ENCODE measurements at regions not wholly inside any gene's neighbourhood (a gene's known extent, or its start where the extent isn't known, plus 50 kb on each side); places are given as distances from the start of the nearest gene placed in this dataset.

DNA sequence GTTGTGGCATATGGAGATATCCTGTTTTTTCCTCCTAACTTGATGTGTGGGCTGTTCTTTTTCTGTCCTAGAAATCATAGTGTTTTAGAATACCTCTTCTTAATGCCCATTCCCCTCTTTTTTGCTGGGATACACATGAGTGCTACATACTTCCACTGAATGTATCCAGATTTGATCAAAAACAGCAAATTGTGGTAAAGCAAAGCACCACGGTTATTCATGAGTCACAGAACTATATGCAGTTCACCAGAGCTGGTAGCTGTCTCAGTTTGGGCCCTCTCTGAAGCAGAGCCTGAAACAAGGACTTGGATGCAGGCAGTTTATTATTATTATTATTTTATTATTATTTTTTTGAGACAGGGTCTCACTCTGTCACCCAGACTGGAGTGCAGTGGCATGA is 69.9 kb upstream of the CTLA4 start:
- WGBS, 5 donors, result 81 to 91% (median 88%) methylated on average over 1 of the region's 1 CpG
- intact Hi-C loops (cut with DNase I; ENCODE audit: low total_unique reads), result no loop called here
- H3K4me3 ChIP-seq, result no peak overlapping the region
- TF ChIP-seq CTCF (IDR thresholded peaks at IDR 0.05 in 8 of 11, conservative IDR thresholded peaks at IDR 0.05 in 3 of 11) (no peak), POLR2AphosphoS5 (IDR thresholded peaks at IDR 0.05) (no peak), POLR2A (IDR thresholded peaks at IDR 0.05) (no peak)
- peaks cover 0 to 20% (median 2%) of the 10 kb centered on the region in 6 donors for H3K4me1 ChIP-seq
- H3K27ac ChIP-seq, result no peak overlapping the region
- DNase-seq, result no peak
- H3K9me3 ChIP-seq, result peaks cover 0 to 17% (median 9%) of the 10 kb centered on the region in 8 donors
- no peaks in the 10 kb centered on the region for H3K36me3 ChIP-seq
- no peaks in the 10 kb centered on the region for H3K27me3 ChIP-seq (replicated peaks in 1 of 7)

DNA sequence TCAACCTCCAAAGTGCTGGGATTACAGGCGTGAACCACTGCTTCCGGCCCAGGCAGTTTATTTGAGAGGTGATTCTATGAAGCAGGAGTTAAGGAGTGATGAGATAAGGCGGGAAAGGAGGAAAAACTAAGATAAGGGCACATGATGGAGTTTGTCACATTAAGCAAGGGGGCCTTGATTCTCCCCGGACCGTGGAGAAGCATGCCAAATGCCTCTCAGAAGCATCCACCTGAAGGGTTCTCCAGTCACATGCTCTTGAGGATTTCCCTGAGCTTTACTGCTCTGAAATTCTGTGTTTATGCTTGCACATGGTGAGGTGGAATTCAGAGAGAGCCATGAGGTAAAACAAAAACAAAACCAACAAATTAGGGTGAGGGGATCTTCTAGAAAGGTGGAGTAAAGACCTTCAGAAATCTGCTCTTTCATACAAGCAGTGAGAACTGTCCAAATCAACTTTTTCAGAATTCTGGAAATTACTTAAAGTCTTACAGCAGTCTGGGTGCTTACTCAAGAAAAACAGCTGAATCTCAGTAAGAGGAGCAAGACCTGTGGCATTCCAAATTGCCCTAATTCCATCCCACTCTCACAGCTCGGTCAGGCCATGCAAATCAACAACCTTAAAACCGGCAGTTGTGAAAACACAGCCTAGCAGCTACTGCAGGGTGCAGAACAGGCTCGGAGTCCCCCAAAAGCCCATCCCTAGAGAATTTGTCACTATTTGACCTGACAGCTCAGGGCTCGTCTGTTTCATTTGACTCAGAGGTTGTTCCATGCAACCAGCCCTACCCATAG is 69.1 kb upstream of the CTLA4 start:
- no peak for DNase-seq
- intact Hi-C loops (cut with DNase I; ENCODE audit: low total_unique reads), result no loop called here
- Histone ChIP-seq H3K4me3 (no peak overlapping the region), H3K27me3 (replicated peaks in 1 of 7) (no peaks in the 10 kb centered on the region), H3K27ac (peak overlapping the region in 3 of 8 donors; percentile 35 to 57 (median 51)), H3K9me3 (peaks cover 0 to 17% (median 9%) of the 10 kb centered on the region in 8 donors), H3K36me3 (no peaks in the 10 kb centered on the region), H3K4me1 (peaks cover 0 to 26% (median 2%) of the 10 kb centered on the region in 6 donors)
- TF ChIP-seq POLR2A (IDR thresholded peaks at IDR 0.05), result no peak
- TF ChIP-seq CTCF (IDR thresholded peaks at IDR 0.05 in 8 of 11, conservative IDR thresholded peaks at IDR 0.05 in 3 of 11), result no peak
- no peak for TF ChIP-seq POLR2AphosphoS5 (IDR thresholded peaks at IDR 0.05)
- WGBS, 5 donors, result 80 to 87% (median 84%) methylated on average over 9 of the region's 9 CpGs

DNA sequence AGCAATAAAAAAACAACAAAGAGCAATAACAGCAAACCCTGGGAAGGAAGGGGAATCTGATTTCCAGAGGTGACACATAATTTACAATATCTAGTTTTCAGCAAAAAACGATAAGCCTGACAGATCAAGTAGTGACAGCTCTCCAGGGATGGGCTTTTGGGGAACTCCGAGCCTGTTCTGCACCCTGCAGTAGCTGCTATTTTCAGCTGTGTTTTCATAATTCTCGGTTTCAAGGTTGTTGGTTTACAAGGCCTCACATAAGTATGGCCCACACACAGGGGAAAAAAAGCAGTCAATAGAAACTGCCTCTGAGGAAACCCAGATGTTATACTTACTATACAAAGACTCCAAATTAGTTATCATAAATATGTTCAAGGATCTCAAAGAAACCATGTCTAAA is 67.7 kb upstream of the CTLA4 start:
- H3K36me3 ChIP-seq, result no peaks in the 10 kb centered on the region
- peaks cover 0 to 24% (median 14%) of the 10 kb centered on the region in 8 donors for H3K9me3 ChIP-seq
- H3K27ac ChIP-seq, result peak overlapping the region in 7 of 8 donors; percentile 29 to 57 (median 41)
- 33 to 55% (median 45%) methylated on average over 3 of the region's 3 CpGs for WGBS, 5 donors
- H3K27me3 ChIP-seq (replicated peaks in 1 of 7), result no peaks in the 10 kb centered on the region
- DNase-seq, result no peak
- no peak overlapping the region for H3K4me3 ChIP-seq
- intact Hi-C loops (cut with DNase I; ENCODE audit: low total_unique reads), result no loop called here
- peaks cover 0 to 40% (median 14%) of the 10 kb centered on the region in 6 donors for H3K4me1 ChIP-seq
- TF ChIP-seq POLR2A (IDR thresholded peaks at IDR 0.05) (no peak), CTCF (IDR thresholded peaks at IDR 0.05 in 8 of 11, conservative IDR thresholded peaks at IDR 0.05 in 3 of 11) (no peak), POLR2AphosphoS5 (IDR thresholded peaks at IDR 0.05) (no peak)

DNA sequence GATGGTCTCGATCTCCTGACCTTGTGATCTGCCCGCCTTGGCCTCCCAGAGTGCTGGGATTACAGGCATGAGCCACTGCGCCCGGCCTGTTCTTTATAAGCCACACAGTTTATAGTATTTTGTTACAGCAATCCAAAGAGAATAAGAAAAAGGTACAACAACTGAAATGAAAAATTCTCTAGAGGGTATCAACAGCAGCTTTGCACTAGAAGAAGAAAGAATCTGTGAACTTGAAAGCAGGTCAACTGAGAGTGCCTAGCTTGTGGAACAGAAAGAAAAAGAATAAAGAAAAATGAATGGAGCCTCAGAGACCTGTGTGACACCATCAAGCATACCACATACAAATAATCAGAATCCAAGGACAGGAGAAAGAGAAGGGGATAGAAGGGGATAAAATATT is 66.8 kb upstream of the CTLA4 start:
- Histone ChIP-seq H3K36me3 (no peaks in the 10 kb centered on the region), H3K27ac (peak overlapping the region in 3 of 8 donors; percentile 41 to 57 (median 51)), H3K4me3 (no peak overlapping the region), H3K9me3 (peaks cover 0 to 33% (median 22%) of the 10 kb centered on the region in 8 donors), H3K27me3 (replicated peaks in 1 of 7) (no peaks in the 10 kb centered on the region), H3K4me1 (peaks cover 0 to 41% (median 14%) of the 10 kb centered on the region in 6 donors)
- WGBS, 5 donors, result 97 to 100% (median 98%) methylated on average over 4 of the region's 4 CpGs
- no peak for DNase-seq
- no peak for TF ChIP-seq POLR2A (IDR thresholded peaks at IDR 0.05)
- no peak for TF ChIP-seq POLR2AphosphoS5 (IDR thresholded peaks at IDR 0.05)
- TF ChIP-seq CTCF (IDR thresholded peaks at IDR 0.05 in 8 of 11, conservative IDR thresholded peaks at IDR 0.05 in 3 of 11), result no peak
- intact Hi-C loops (cut with DNase I; ENCODE audit: low total_unique reads), result no loop called here
